Fibroblast of skin of right quadriceps (primary cell): ENCODE measurements at regions not wholly inside any gene's neighbourhood (a gene's known extent, or its start where the extent isn't known, plus 50 kb on each side); places are given as distances from the start of the nearest gene placed in this dataset.

ENCODE experiments used
- DNase-seq: peaks from one replicate; pipeline ENCODE4 v3.0.0-alpha.2; 2013

DNA sequence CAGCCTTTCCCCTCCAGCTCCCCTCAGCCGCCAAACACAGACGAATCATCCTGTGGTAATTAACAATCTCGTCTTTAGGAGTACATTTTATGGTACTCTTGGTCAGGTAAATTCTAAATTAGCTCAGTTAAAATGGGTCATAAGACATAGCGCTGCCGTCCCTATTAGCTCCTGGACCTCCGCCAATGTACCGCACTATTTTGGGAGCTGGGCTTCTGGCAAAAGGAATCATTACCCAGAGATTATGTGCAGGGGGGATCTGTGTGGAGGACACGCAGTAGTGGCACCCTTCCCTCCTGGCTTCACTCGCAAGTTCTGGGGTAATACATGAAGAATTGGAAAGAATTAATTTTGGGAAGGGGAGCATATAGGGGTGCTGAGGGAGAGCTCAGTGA is 68.6 kb upstream of the ONECUT1 start:
- no peak for DNase-seq

DNA sequence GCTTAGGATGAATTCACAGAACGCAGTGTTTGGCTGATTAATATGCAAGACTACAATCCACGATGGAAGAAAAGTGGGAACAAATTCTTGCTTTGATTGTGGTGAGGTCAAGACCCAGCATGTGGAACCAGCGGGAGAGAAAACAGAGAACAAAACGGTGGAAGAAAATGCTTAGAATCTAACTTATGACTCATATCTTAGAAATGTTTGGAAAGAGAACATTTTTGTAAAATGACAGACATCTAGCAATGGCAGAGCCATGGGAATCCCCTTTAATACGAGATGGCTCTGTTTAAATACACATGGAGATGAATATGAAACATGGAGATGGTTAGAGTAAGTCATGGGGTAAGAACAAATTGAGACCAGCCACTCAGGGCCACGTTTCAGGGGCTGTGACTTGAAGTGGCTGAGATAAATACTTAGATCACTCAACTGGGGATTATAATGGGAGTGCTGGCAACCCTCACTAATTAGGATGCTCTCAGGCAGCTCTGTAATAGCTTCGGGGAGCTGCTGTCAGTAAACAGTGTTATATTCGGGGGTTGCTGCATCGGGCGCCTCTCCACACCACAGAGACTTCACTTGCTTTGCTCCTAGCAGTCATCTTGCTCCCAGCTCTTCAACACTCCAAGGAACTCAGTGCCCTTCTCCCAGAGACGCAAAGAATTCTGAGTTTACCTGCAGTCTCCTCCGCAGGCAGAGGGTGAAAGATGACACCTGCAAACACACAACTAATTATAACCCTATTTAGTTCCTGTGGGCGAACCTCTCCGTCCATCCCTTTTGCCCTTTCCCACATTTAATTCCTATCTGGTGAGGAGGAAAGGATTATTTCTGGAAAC is 68.0 kb upstream of the ONECUT1 start:
- DNase-seq: no peak

DNA sequence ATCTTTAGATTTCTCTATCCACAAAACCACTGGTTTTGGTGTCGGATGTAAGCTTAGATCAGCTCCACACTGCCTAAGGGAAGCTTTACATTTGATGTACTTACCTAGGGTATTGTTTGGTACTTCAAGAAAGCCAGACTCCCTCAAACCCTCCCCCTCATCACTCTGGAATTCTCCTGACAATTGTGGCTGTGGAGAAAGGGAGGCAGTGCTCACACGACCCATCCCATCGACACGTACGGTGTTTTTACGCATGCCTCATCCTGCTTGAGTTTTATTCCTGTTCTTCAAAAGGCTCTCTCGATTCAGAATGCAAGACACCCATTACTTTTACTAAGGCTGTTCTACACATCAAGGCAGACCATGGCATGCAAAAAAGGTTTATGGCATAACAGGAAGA is 67.3 kb upstream of the ONECUT1 start:
- no peak for DNase-seq

DNA sequence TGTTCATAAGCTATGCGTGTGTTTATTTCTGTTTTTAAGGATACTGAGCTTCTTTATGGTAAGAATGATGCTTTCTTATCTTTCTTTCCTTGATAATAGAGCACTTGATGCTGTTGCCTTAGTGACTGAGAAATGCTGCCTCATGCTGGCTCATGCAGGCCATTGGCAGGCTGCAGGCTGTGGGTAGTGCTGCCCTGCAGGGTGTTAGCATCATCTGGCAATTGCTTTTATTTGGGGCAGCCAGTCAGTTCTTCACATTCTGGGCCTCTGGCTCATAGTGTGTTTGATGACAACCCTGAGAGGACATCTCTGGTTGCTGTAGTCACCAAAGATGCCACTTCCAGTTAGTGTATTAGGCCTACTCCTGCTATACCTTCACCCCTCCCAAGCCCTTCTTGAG is 66.2 kb upstream of the ONECUT1 start:
- DNase-seq: no peak

DNA sequence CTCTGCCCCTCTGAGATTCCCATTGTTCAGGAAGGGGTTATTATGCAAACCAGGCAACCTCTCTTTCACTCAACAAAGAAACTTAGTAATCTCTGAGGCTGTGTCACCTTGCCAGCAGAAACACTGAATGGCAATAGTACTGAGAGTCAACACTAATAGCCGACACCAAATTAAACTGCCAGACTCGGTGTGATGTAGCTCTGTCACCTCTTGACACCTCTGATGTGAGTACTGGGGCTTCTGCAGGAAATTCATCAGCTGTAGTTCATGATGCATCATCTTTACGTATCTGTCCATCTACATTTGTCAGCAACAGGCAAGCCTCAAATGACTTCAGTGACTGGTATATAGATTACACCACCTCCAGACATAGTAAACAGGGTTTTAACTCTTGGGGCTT is 65.0 kb upstream of the ONECUT1 start:
- no peak for DNase-seq

DNA sequence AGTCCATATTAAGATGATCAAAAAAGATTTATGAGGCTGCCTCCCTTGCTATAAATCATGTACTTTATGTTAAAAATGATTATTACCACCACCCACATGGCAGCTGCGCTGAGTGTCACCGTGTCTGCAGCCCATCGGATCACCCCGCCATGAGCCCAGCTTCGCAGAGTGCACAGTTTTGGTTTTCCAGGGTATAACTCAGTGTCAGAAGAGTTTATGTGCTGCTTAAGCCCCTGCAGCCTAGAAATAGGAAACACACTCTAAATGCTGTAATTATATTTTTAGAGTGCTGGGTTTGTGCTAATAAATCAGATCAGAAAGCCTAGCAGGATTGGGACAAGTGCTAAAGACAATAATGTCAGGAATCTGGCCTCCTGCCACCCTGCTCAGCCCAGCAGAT is 54.7 kb upstream of the ONECUT1 start:
- no peak for DNase-seq
